GM12891 (cell line): ENCODE measurements at regions not wholly inside any gene's neighbourhood (a gene's known extent, or its start where the extent isn't known, plus 50 kb on each side); places are given as distances from the start of the nearest gene placed in this dataset.

ENCODE experiments used
- PAX5 ChIP-seq: IDR thresholded peaks from 2 replicates; pipeline ENCODE4 v1.6.1; 2011; ENCODE audit warnings: low read length, moderate library complexity, mild to moderate bottlenecking; ENCODE audit not compliant: insufficient read depth, severe bottlenecking
- POLR2A ChIP-seq: IDR thresholded peaks from 2 replicates; pipeline ENCODE4 v1.6.1; 2011; ENCODE audit warnings: low read depth, low read length, control low read depth
- POLR2AphosphoS5 ChIP-seq: IDR thresholded peaks from 2 replicates; pipeline ENCODE4 v1.6.1; 2011; ENCODE audit warnings: low read depth, low read length, control low read depth
- POU2F2 ChIP-seq: IDR thresholded peaks from 2 replicates; pipeline ENCODE4 v1.6.1; 2011; ENCODE audit warnings: low read depth, mild to moderate bottlenecking, control low read depth, low read length, moderate library complexity
- SPI1 ChIP-seq: IDR thresholded peaks from 2 replicates; pipeline ENCODE4 v1.6.1; 2011; ENCODE audit warnings: low read depth, low read length, control low read depth
- TAF1 ChIP-seq: IDR thresholded peaks from 2 replicates; pipeline ENCODE4 v1.6.1; 2011; ENCODE audit warnings: low read depth, low read length, control low read depth

DNA sequence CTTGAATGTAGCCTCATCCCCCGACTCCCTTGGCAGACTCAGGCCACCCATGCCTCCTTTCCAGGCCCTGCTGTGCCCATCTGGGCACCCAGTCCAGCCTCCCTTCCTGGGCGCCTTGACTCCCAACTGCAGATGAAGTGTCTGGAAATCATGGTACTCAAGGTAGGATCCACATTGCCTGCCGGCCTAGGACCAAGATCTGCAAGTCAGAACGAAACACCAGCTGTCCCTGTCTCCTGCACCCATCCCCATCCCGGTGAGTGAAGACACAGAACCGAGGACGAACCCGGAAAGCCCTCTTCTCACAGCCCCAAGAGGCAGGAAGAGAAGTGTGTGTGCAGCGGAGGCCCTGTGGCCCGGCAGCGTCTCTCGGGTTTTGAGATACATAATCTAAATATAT, 205.1 kb downstream of the EMX2 start:
- TF ChIP-seq POLR2A: no peak
- TF ChIP-seq POLR2AphosphoS5: no peak
- TF ChIP-seq TAF1: no peak
- TF ChIP-seq PAX5: no peak
- TF ChIP-seq POU2F2: no peak
- TF ChIP-seq SPI1: no peak
